K562 (cell line): ENCODE measurements at regions not wholly inside any gene's neighbourhood (a gene's known extent, or its start where the extent isn't known, plus 50 kb on each side); places are given as distances from the start of the nearest gene placed in this dataset.

ENCODE experiments used
- ETS2 ChIP-seq: IDR thresholded peaks from 2 replicates; pipeline ENCODE4 v1.6.1; 2016; ENCODE audit warnings: borderline replicate concordance, missing genetic modification characterization, mild to moderate bottlenecking, moderate library complexity, missing compliant biosample characterization; ENCODE audit not compliant: poor library complexity, severe bottlenecking
- ETV6 ChIP-seq, 3 experiments: fragments of 150-350 bp in 1 of 3; sonication (generic) in 1 of 3; formaldehyde crosslinking in 1 of 3; IDR thresholded peaks; 2 replicates each; pipeline versions ENCODE4 v1.6.1 to v1.8.0; 2014 to 2022; ENCODE audit warnings: borderline replicate concordance in 2 of 3, low read depth in 2 of 3, antibody characterized with exemption in 1 of 3, low read length in 1 of 3, mild to moderate bottlenecking in 1 of 3, missing genetic modification reagents in 1 of 3
- GABPA ChIP-seq: fragments of 200-800 bp; sonication (Bioruptor generic); conservative IDR thresholded peaks from 2 replicates; pipeline ENCODE4 v1.6.1; 2016; ENCODE audit warnings: low read depth, missing genetic modification characterization, missing compliant biosample characterization
- HNRNPUL1 ChIP-seq: fragments of 200-400 bp; formaldehyde crosslinking; IDR thresholded peaks from 2 replicates; pipeline ENCODE4 v1.6.1; 2017; ENCODE audit warnings: low read length
- NR3C1 ChIP-seq: sonication (generic); formaldehyde crosslinking; IDR thresholded peaks from 2 replicates; pipeline ENCODE4 v1.8.1; 2022; ENCODE audit warnings: missing genetic modification reagents
- TEAD4 ChIP-seq, 2 experiments: sonication (generic) in 1 of 2; formaldehyde crosslinking in 1 of 2; IDR thresholded peaks; 2 replicates each; pipeline versions ENCODE4 v1.6.1 to v1.8.0; 2012 to 2022; ENCODE audit warnings: borderline replicate concordance in 1 of 2, inconsistent platforms in 1 of 2, low read length in 1 of 2, mild to moderate bottlenecking in 1 of 2, missing genetic modification reagents in 1 of 2
- VEZF1 ChIP-seq: fragments of 200-800 bp; sonication (Bioruptor generic); IDR thresholded peaks from 2 replicates; pipeline ENCODE4 v1.6.1; 2017; ENCODE audit warnings: missing genetic modification characterization, missing compliant biosample characterization
- ZBTB11 ChIP-seq, 3 experiments: fragments of 200-800 bp in 1 of 3; fragments of 250-450 bp in 1 of 3; fragments of 450-650 bp in 1 of 3; sonication (Bioruptor Pico) in 1 of 3; sonication (Bioruptor generic) in 1 of 3; formaldehyde crosslinking in 1 of 3; IDR thresholded peaks; 2 replicates each; pipeline versions ENCODE4 v1.6.1 to v1.8.0; 2016 to 2022; ENCODE audit warnings: mild to moderate bottlenecking in 2 of 3, missing genetic modification characterization in 2 of 3, missing compliant biosample characterization in 1 of 3, moderate library complexity in 1 of 3
- ZNF197 ChIP-seq: fragments of 200-800 bp; sonication (Bioruptor generic); IDR thresholded peaks from 2 replicates; pipeline ENCODE4 v1.6.1; 2016; ENCODE audit warnings: low read depth, missing genetic modification characterization, missing compliant biosample characterization
- TF ChIP-seq, protein P1 (sequence below): fragments of 450-650 bp; formaldehyde crosslinking; IDR thresholded peaks from 2 replicates; pipeline ENCODE4 v1.4.0; 2020; ENCODE audit warnings: mild to moderate bottlenecking, moderate library complexity
- TF ChIP-seq, protein P2 (sequence below): fragments of 450-650 bp; formaldehyde crosslinking; IDR thresholded peaks from 2 replicates; pipeline ENCODE4 v1.4.0; 2022; ENCODE audit warnings: missing genetic modification characterization

- TF ChIP-seq VEZF1 (CRISPR knock-in tag): peak; percentile 76
- TF ChIP-seq, protein P1, sequence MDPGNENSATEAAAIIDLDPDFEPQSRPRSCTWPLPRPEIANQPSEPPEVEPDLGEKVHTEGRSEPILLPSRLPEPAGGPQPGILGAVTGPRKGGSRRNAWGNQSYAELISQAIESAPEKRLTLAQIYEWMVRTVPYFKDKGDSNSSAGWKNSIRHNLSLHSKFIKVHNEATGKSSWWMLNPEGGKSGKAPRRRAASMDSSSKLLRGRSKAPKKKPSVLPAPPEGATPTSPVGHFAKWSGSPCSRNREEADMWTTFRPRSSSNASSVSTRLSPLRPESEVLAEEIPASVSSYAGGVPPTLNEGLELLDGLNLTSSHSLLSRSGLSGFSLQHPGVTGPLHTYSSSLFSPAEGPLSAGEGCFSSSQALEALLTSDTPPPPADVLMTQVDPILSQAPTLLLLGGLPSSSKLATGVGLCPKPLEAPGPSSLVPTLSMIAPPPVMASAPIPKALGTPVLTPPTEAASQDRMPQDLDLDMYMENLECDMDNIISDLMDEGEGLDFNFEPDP (CRISPR knock-in tag): no peak
- TF ChIP-seq ZNF197 (CRISPR knock-in tag): no peak
- peak; percentile 71 for TF ChIP-seq GABPA (tag)
- no peak for TF ChIP-seq TEAD4 (IDR thresholded peaks at IDR 0.05; ENCODE audit: low read length)
- TF ChIP-seq TEAD4 (CRISPR knock-in tag; IDR thresholded peaks at IDR 0.05; ENCODE audit: borderline replicate concordance): no peak
- peak in 1 of 3 experiments; percentile 68; a peak in 2 of 6 replicates for TF ChIP-seq ZBTB11 (CRISPR knock-in tag; IDR thresholded peaks at IDR 0.05)
- no peak for TF ChIP-seq HNRNPUL1
- TF ChIP-seq, protein P2, sequence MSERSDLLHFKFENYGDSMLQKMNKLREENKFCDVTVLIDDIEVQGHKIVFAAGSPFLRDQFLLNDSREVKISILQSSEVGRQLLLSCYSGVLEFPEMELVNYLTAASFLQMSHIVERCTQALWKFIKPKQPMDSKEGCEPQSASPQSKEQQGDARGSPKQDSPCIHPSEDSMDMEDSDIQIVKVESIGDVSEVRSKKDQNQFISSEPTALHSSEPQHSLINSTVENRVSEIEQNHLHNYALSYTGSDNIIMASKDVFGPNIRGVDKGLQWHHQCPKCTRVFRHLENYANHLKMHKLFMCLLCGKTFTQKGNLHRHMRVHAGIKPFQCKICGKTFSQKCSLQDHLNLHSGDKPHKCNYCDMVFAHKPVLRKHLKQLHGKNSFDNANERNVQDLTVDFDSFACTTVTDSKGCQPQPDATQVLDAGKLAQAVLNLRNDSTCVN (CRISPR knock-in tag): 0 out of 2 replicates have a peak, but pooled peaks have one; percentile 20
- no peak for TF ChIP-seq NR3C1 (CRISPR knock-in tag)
- TF ChIP-seq ETV6 (IDR thresholded peaks at IDR 0.05; ENCODE audit: borderline replicate concordance in 1 of 2, low read depth in 2 of 2, low read length in 1 of 2): peak; percentile 56 to 74; a peak in 3 of 4 replicates
- no peak for TF ChIP-seq ETV6 (CRISPR knock-in tag; IDR thresholded peaks at IDR 0.05; ENCODE audit: borderline replicate concordance)
- TF ChIP-seq ETS2 (tag): no peak
- TF ChIP-seq, all 486 proteins: peak for 8
Observed at GRCh38 chrX:15915959-15916703, 61.5 kb upstream of the AP1S2 start (continued).
